ENCODE measurements at regions not wholly inside any gene's neighbourhood (a gene's known extent, or its start where the extent isn't known, plus 50 kb on each side); places are given as distances from the start of the nearest gene placed in this dataset.

DNA sequence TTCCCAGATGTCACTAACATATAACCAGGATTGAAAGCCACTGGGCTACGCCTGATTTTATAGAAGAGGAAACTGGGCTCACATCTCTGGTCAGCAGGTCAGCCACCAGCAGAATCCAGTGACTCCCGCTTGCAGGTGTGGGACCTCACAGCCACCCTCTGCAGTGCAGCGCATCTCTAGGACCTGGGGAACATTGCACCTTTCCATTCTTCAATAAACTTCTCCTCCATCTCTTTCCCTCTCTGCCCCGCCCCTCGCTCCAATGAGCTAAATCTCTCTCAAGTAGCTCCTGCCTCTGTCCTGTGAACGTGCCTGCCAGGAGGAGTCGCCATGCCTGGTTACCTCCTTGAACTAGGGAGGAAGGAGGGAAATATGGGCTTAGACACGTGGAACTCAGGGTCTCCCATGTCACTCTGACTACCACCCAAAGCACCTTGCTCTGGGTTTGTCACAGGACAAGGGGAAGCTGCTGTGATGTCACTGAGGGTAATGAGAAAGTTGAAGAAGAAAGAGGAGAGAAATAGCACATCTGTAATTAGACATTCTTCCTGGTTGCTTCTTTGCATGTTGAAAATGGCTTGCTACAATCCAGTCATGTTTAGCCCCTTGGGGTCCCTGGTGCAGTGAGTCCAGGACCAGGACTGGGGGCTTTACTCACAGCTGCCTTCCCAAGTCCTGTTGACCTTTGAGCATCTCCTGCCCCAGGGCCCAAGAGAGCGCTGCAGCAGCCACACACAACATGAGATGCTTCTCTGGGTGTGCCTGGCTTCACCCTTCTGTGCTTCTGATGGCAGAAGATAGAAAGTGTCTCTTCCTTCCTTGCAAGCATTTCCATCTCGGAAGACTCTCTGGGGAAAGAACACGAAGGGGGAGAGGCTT lies 469.4 kb downstream of the PREX1 start:
- DNase-seq (ENCODE audit: low spot score): no peak

DNA sequence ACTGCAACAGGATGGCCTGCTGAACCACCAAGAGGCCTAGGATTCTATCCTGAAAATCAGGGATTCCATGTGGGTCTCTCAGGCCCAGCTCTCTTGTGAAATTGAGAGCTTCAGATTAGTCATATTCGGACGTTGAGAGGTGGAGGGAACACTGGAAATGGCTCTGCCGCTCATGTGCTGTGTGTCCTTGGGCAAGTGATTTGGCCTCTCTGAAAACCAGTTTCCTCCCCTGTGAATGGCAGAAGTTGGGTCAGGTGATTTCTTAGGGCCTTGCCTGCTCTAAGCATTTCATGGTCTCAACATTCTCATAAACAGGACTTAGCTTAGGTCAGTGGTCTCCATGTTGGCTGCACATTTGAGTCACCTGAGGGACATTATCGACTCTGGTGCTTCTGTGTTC lies 470.1 kb downstream of the PREX1 start:
- no peak for DNase-seq (ENCODE audit: low spot score)

DNA sequence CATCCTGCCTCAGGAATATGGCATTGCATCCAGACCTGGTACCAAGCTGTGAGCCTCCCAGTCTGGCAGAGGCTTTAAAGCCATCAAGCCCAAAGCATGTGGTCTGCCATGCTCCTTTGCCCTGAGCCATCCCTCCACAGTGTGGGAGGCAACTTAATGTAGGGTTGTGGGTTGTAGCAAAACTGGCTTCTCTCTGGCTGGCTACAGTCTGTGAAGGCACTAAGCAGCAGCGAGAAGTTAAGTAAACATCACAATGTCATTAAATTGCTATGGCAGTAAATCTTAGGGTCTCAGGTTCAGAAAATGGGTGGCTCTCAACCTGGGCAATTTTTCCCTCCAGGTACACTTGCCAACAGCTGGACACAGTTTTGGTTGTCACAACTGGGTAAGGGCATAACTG lies 472.9 kb downstream of the PREX1 start:
- DNase-seq (ENCODE audit: low spot score): no peak

DNA sequence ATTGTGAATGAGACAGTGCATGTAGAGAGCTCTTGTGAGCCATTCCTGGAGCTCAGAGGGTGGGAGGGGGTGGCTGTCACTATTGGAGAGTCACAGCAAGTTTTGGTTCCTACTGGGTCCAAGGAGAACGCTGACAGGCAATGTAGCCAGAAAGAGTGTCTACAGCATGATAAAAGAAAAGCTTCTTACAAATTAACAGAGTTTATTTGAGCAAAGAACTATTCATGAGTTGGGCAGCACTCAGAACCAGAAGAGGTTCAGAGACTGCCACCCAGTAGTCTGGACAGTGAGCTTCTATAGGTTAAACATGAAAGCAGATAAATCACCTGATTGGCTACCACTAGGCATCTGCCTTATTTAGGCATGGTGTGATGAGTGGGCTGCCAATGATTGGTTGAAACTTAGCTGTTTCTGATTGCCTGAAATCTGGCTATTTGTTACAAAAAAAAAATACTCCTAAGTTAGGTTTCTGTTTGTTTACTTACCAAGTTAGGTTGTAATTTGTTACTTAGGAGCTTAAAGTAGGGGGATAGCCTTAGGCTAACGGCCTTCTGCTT lies 473.4 kb downstream of the PREX1 start:
- no peak for DNase-seq (ENCODE audit: low spot score)

DNA sequence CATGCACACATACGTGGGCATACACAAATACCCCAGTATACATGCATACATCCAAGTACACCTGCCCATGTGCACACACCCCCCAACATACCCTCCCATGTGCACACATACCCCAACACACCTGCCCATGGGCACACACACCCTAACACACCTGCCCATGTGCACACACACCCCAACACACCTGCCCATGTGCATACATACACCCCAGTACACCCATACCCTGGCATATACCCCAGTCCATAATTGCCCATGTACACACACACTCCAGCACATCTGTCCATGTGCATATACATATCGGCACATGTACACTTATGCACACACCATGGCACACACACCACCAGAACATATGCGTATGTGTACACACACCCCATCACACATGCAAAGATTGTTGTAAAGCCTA lies 475.2 kb downstream of the PREX1 start:
- DNase-seq (ENCODE audit: low spot score): no peak

DNA sequence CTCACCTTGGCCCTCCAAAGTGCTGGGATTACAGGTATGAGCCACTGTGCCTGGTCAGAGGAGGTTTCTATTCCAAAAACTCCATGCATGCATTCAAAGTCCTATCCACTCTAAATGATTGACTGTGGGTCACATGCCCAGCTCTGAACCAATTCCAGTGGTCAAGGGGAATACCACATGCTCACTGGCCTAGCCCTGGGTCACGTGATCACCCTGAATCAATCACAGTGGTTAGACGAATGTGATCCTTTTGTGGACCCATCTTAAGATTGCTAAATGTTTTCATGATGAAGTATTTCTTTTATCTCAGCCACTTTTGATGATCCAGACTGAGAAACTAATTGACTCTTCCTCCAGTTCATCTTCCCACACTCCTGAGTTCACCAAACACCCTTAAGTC lies 475.8 kb downstream of the PREX1 start:
- DNase-seq (ENCODE audit: low spot score): no peak

DNA sequence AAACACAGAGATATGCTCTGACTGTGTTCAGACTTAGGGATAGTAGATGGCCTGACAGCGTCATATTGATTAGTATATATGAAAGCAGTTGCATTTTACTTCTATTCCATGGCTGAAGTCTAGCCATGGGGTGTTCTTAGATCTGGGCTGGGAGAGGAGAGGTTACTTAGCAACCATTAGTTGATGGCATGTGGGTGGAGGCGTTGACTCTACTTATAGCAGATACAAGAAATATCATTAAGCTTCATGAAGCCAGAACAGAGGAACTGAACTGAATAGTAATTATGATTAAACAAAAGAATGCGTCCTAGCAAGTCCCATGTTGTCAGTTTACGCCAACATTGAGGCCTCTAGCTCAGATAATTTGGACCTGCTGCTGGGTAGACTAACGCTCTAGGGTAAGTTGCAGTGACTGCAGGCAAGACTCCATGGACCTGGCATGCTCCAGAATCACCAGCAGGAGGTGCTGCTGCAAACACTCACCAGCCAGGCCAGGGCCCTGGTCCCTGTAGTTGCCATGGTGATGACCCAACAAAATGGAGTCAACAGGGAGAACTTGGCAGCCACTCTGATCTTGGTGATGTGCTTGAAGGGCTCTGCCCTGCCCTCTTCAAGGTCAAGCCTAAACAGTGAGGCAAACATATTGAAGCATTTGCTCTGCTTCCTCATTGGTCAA lies 477.3 kb downstream of the PREX1 start:
- DNase-seq (ENCODE audit: low spot score): no peak

DNA sequence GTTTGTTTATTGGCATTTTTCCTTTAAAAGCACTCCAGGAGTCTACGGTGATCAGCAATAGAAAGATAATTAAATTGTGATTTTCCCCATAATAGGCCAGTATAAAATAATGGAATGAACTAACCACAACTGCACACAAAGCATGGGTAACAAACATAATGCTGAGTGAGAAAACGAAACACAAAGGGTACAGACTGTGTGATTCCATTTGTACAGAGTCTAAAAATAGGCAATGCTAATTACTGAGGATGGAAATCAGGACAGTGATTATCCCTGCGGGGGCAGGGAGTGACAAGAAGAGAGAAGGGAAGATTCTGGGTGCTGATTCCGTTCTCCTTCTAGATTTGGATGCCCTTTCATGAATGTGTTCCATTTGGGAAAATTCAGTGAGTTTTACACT lies 478.1 kb downstream of the PREX1 start:
- no peak for DNase-seq (ENCODE audit: low spot score)

DNA sequence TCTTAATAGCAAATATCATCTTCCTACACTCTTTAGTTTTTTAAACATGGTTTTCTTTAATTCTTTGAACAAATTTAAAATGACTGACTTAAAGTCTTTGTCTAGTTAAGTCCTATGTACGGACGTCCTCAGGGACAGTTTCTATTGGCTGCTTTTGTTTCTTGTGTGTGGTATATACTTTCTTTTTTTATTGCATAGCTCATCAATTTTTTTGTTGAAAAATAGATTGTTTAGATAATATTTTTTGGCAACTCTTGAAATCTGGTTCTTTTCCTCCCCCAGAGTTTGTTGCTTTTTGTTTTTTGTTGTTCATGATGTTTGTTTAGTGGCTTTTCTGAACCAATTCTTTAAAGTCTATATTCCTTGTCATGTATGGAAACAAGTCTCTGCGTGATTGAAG lies 479.8 kb downstream of the PREX1 start:
- no peak for DNase-seq (ENCODE audit: low spot score)

DNA sequence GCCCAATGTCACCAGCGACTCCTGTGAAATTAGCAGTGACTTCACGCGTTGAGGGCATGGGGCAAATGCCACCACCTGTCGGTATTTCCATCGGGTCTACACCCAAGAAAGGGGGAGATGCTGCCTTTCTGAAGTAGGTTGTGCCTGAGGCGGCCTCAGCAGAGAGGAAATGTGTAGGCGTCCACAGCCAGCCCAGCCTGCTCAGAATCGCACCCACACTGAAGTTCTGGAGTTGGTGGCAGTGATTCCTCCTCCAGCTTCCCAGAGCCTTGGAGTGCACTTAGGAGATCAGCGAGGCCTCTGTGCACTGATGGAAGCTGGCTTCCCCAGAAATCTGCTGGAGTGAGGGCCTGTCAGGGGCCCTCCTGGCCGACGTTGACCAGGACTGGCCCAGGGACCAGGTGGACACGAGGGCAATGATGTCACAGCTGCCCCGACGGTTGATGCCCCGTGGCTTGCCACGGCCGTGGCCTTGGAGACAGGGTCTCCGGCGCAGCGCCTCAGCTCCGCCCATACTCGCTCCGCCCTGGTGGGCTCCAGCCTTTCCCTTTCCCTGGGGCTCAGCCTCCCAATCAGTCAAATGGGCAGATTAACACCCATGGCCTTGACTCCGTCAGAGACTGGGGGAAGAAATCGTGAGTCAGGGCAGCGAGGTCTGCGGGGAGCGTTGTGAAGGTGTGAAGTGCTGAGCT lies 484.8 kb downstream of the PREX1 start:
- no peak for DNase-seq (ENCODE audit: low spot score)

DNA sequence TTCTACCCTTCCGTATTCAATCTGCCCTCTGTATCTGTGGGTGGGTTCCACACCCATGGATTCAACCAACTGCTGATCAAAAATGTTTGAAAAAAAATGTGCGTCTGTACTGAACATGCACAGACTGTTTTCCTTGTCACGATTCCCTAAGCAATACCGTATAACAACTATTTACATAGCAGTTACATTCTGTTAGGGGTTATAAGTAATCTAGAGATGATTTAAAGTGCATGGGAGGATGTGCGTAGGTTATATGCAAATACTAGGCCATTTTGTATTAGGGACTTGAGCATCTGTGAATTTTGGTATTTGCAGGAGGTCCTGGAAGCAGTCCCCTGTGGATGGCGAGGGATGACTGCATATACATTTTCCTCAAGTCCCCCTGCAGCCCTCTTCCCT lies 486.9 kb downstream of the PREX1 start:
- no peak for DNase-seq (ENCODE audit: low spot score)

DNA sequence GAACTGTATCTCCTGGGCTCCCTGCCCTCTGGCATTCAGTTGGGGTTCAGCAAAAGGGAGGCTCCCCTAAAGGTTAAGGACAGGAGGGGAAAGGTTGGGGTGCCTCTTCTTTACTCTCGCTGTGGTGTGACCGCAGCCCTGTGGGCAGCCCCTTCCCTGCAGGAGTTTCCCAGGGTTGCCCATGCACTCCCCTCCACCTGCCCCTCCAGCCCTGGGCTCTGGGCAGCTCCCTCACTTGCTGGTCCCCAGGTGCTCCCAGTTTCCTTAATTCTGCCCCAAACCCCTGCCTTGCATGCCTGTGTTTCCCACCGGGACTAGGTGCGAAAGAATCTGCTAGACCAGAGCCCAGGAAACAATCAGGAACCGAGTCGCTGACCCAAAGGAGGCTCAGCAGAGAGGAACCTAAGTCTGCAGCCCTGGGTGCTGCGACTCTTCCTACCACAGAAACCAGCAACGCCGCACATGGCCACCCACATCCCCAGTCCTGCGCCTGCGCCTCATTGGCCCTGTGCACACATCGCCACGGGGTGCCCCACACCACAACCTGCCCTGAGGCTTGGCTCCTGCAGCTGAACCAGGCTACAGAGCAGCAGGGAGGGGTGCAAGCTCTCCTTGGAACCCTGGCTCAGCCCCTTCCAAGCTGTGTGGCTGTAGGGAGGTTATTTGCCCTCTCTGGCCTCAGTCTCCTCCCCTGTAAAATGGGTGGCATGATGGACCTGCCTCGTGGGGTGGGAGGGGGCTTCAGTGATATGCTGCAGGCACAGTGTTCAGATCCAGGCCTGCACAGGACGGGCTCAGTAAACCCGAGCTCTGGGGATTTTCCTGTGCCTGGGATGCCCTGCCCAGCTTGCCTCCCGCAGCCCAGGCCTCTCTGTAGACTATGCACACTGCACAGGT lies 487.6 kb downstream of the PREX1 start:
- no peak for DNase-seq (ENCODE audit: low spot score)

DNA sequence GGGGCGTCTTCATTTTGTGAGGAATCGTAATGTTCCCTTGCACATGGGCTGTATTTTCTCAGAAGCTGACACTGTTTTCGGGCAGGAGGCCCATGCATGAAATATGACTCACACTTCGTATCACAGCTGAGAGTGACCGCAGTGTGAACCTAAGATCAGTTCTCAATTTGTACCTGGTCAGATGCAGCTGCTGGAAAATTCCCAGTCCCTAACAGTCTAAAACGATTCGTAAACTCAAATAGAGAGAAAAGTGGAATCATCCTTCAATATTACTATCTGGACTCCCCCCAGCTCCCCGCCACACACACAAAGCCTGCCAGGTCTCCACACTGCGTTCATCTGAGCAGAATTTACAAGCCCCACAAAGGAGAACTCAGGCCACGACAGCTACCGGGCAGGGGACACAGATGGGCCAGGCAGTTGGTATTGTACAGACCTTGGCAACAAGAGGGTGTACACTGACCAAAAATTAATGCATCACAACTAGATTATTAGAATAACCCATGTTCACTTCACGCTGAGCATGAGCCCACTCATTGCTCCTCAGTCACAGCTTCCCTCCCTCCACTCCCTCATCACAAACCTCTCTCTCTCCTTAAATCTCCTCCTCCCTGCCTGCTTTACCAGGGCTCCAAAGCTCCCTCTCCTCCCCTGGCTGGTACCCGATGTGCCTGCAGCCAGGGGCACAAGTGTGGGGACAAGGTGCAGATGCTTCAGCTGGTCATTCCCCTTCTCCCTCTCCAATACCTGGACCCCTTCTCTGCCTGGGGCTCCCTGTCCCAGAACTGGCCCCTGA lies 488.4 kb downstream of the PREX1 start:
- DNase-seq (ENCODE audit: low spot score): no peak

DNA sequence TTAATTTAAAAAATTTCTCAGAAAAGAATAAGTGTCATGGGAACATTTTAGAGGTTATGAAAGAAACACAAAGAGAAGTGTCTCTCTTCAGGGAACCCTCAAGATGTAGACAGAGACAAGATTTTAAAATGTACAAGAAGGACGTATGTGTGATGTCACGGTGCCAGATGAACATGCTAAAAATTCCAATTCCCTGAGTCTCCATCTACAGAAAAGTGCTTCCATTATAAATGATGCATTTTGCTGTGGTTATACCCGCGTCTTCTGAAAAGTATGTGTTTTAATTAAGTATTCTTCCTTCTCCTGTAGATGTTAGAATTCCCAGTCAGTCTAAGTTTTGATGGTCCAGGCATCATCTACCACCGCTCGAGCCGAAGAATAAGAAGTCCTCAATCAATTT lies 489.1 kb downstream of the PREX1 start:
- DNase-seq (ENCODE audit: low spot score): no peak

DNA sequence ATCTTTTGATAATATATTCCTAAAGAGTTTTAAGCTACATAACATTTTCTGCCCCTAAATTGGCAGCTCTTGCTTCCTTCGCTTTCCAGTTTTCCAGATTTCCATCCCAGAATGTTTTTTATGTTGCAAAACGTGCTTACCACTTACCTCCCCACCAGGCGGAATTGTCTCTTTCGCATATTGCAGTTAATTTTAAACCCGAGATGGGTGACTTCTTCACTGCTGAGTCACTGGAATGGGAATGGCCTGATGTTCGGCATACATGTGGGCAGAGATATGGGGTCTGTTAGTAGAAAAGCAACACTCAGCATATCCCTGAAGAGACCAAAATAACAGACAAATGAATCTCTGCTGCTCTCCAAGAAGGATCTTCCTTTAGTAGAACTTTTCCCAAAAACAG lies 491.2 kb downstream of the PREX1 start:
- no peak for DNase-seq (ENCODE audit: low spot score)

DNA sequence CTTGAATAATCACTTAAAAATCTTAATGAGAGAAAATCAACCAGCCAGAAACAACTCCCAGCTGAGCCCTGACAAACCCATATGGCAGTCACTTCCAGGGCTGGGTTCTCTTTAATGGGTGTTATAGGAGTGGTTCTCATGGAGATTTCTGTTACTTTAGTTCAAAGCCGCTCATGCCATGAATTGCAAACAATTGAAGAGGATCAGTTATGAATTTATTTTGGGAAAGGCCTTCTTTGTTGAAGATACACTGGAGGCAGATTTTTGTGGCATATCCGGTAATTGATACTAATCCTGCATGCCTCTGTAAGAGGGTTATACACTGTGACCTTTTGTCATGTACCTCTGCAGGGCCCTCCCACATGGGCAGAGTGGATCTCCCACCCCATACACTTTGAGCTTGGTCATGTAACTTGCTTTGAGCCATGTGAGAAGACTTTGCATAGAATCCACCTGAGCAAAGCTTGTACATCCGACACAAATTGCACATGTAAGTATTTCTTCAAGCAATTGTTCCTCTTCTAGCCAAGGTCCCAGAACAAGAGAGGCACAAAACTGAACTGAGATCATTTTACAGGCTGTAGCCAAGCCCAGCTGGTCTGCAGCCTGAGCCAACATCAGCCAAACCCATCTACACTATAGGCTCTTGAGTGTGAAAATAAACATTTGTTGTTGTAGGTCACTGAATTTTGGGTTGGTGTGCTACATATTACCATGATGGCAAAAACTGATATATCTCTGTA lies 492.3 kb downstream of the PREX1 start:
- no peak for DNase-seq (ENCODE audit: low spot score)

DNA sequence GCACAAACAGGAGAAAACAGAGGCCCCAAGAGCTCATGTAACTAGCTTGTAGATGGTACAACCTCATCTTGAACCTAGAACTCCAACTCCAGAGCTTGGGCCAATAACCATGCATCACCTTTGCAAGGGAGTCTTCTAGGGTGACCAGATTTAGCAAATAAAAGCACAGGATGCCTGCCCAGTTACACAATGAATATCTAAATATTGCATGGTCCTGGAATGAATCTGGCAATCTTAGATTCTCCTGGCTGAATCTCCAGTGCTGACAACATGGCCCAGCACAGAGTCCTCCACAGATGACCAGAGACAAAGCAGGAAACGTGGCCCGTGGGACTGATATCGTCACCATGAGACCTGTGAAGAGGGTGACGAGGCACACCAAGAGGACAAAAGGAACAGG lies 494.1 kb downstream of the PREX1 start:
- no peak for DNase-seq (ENCODE audit: low spot score)

DNA sequence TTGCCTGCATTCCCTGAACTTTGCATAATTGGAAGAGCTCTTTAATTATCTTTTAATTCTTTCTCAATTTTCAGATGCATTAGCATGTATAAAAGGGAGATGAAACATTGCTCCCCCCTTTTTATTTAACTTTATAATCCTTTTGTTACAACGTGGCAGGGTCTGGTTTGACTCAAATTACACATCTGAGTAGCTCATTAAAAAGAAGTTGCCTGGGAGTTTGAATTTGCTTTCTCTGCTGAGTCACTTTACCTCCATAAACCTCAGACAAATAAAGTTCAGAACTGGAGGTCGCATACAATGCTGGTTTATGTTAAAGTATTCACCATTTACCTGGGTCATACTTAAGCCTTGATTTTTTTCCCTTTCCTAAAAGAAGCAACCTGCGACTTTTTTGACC lies 495.2 kb downstream of the PREX1 start:
- no peak for DNase-seq (ENCODE audit: low spot score)

DNA sequence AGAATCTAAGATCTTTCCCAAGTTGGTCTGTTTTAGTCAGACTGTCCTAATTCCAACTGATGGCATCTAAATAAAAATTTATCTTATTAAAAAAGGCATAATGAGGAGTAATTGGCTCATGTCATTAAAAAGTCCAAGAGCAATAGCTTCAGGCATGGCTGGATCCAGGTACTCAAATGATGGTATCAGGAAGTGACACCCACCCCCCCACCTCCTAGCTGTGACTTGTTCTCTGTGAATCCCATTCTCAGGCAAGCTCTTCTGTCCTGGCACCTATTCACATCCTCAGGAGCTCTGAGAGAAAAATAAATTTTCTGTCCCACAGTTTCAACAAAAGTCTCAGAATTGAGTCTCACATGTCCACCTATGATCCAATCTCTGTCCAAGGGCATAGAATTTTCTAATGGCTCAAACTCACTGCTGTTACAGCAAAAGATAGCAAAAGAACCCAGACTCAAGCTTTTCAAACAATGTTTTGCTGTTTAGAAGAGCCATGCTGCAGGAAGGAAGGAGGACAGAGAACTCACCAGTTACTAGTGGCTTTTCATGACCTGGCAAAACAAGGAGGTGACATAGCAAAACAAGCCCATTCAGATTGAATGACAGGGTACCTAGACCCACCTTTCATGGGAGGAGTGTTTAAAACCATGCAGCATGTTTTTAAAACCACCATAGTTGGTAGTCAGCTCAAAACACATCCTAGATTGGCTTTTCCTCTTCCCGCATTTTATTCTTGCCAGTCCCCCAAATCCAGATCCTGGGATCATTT lies 496.1 kb downstream of the PREX1 start:
- DNase-seq (ENCODE audit: low spot score): no peak
